Trophoblast cell (in vitro differentiated cells and primary cell): ENCODE measurements at regions not wholly inside any gene's neighbourhood (a gene's known extent, or its start where the extent isn't known, plus 50 kb on each side); places are given as distances from the start of the nearest gene placed in this dataset.
"Not testable (repeated sequence)": the region's sequence is repeated elsewhere in the genome, so short reads cannot be mapped to it uniquely, and the experiment has no call there.

ENCODE experiments used
- DNase-seq, 2 donors: peaks; one replicate each; pipeline ENCODE4 v3.0.0-alpha.2; 2016
- H2AFZ ChIP-seq: 2 replicates; pipeline ENCODE4 v1.6.1; 2013; ENCODE audit warnings: low read length, moderate library complexity, mild to moderate bottlenecking; ENCODE audit not compliant: insufficient read depth, poor library complexity
- H2AK5ac ChIP-seq: 2 replicates; pipeline ENCODE4 v1.6.1; 2013; ENCODE audit warnings: mild to moderate bottlenecking, low read length
- H2BK120ac ChIP-seq: 2 replicates; pipeline ENCODE4 v1.6.1; 2013; ENCODE audit warnings: low read length, mild to moderate bottlenecking, moderate library complexity; ENCODE audit not compliant: insufficient read depth, poor library complexity
- H2BK12ac ChIP-seq: 2 replicates; pipeline ENCODE4 v1.6.1; 2013; ENCODE audit warnings: mild to moderate bottlenecking, low read length, moderate library complexity
- H2BK5ac ChIP-seq: 2 replicates; pipeline ENCODE4 v1.6.1; 2013; ENCODE audit warnings: low read length, low read depth, moderate library complexity, mild to moderate bottlenecking; ENCODE audit not compliant: poor library complexity
- H3K14ac ChIP-seq: 2 replicates; pipeline ENCODE4 v1.6.1; 2013; ENCODE audit warnings: mild to moderate bottlenecking, low read length
- H3K18ac ChIP-seq: 2 replicates; pipeline ENCODE4 v1.6.1; 2013; ENCODE audit warnings: mild to moderate bottlenecking, low read length
- H3K23ac ChIP-seq: 2 replicates; pipeline ENCODE4 v1.6.1; 2013; ENCODE audit warnings: low read length
- H3K27ac ChIP-seq: 2 replicates; pipeline ENCODE4 v1.5.1; 2013; ENCODE audit warnings: low read depth, mild to moderate bottlenecking, inconsistent platforms, low read length, moderate library complexity
- H3K27me3 ChIP-seq: 2 replicates; pipeline ENCODE4 v1.6.1; 2013; ENCODE audit warnings: inconsistent platforms, mild to moderate bottlenecking, low read length, moderate library complexity; ENCODE audit not compliant: insufficient read depth
- H3K36me3 ChIP-seq, 2 experiments: 1 replicate in 1 of 2; 2 replicates in 1 of 2; pipeline ENCODE4 v1.6.1; 2013; ENCODE audit warnings: low read length in 2 of 2, mild to moderate bottlenecking in 2 of 2, moderate library complexity in 1 of 2; ENCODE audit not compliant: insufficient read depth in 2 of 2, control insufficient read depth in 1 of 2
- H3K4ac ChIP-seq: 2 replicates; pipeline ENCODE4 v1.6.1; 2013; ENCODE audit warnings: low read depth, mild to moderate bottlenecking, low read length, moderate library complexity
- H3K4me1 ChIP-seq, 2 experiments: 1 replicate in 1 of 2; 2 replicates in 1 of 2; pipeline ENCODE4 v1.6.1; 2013; ENCODE audit warnings: low read length in 2 of 2, mild to moderate bottlenecking in 2 of 2, moderate library complexity in 1 of 2; ENCODE audit not compliant: insufficient read depth in 2 of 2, control insufficient read depth in 1 of 2
- H3K4me2 ChIP-seq: 2 replicates; pipeline ENCODE4 v1.6.1; 2013; ENCODE audit warnings: inconsistent platforms, mild to moderate bottlenecking, low read length, moderate library complexity
- H3K4me3 ChIP-seq: 2 replicates; pipeline ENCODE4 v1.5.1; 2013; ENCODE audit warnings: mild to moderate bottlenecking, low read depth, low read length, inconsistent platforms
- H3K79me1 ChIP-seq: one replicate; pipeline ENCODE4 v1.6.1; 2013; ENCODE audit warnings: low read length
- H3K79me2 ChIP-seq: 2 replicates; pipeline ENCODE4 v1.6.1; 2013; ENCODE audit warnings: low read length, mild to moderate bottlenecking; ENCODE audit not compliant: control insufficient read depth, insufficient read depth, poor library complexity
- H3K9ac ChIP-seq: 2 replicates; pipeline ENCODE4 v1.6.1; 2013; ENCODE audit warnings: mild to moderate bottlenecking, low read length
- H3K9me3 ChIP-seq: 2 replicates; pipeline ENCODE4 v1.6.1; 2013; ENCODE audit warnings: low read depth, mild to moderate bottlenecking, control low read depth, inconsistent platforms, low read length; ENCODE audit not compliant: insufficient read depth
- H4K12ac ChIP-seq: 2 replicates; pipeline ENCODE4 v1.6.1; 2013; ENCODE audit warnings: low read depth, mild to moderate bottlenecking, low read length, moderate library complexity
- H4K8ac ChIP-seq: 2 replicates; pipeline ENCODE4 v1.6.1; 2013; ENCODE audit warnings: low read depth, mild to moderate bottlenecking, low read length, moderate library complexity
- H4K91ac ChIP-seq: one replicate; pipeline ENCODE4 v1.6.1; 2013; ENCODE audit warnings: low read depth, mild to moderate bottlenecking, low read length, moderate library complexity
- WGBS: extraction: QIAGEN DNeasy Blood & Tissue Kit; methylation state at CpG from one replicate; pipeline ENCODE4 v1.1.7; 2013; ENCODE audit warnings: missing lambda C conversion rate; ENCODE audit not compliant: insufficient read length, insufficient coverage; ENCODE audit errors: extremely low coverage; 5-methylcytosine and 5-hydroxymethylcytosine counted together

DNA sequence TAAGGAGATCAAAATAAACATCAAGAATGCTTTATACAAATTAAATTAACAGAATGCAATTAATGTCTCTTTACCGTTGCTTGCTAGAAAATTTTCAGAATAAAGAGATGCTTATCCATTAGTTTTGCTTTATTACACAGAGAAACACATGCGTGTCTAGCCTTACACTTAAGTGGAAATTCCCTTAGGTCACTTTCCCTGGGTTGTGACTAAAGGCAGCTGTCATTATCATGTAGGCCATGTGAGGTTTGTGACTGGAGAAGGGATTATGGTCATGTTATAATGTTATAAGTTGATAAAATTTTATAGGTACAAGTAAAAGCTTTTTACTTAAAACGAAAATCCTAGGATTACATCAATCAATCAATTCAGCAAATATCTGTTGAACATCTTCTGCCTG, 121.0 kb downstream of the KCNRG start:
- Histone ChIP-seq H3K4me2 (no peak overlapping the region), H3K27me3 (peaks cover 23% of the 10 kb centered on the region), H4K91ac (no peak overlapping the region), H3K23ac (no peak overlapping the region), H3K4me1 (peaks cover 4 to 6% of the 10 kb centered on the region in 2 experiments), H3K79me2 (no peaks in the 10 kb centered on the region), H4K12ac (no peak overlapping the region), H2AFZ (no peak overlapping the region), H3K18ac (no peak overlapping the region), H3K4me3 (no peak overlapping the region), H3K36me3 (no peaks in the 10 kb centered on the region), H3K79me1 (no peaks in the 10 kb centered on the region), H4K8ac (no peak overlapping the region), H3K14ac (no peak overlapping the region), H3K4ac (no peak overlapping the region), H3K27ac (no peak overlapping the region), H3K9me3 (peaks cover 2% of the 10 kb centered on the region), H2BK120ac (no peak overlapping the region), H3K9ac (no peak overlapping the region), H2BK5ac (no peak overlapping the region), H2BK12ac (no peak overlapping the region), H2AK5ac (no peak overlapping the region)
- DNase-seq, result no peak
- WGBS, result no CpG with 5 or more reads among the region's 3 CpGs

DNA sequence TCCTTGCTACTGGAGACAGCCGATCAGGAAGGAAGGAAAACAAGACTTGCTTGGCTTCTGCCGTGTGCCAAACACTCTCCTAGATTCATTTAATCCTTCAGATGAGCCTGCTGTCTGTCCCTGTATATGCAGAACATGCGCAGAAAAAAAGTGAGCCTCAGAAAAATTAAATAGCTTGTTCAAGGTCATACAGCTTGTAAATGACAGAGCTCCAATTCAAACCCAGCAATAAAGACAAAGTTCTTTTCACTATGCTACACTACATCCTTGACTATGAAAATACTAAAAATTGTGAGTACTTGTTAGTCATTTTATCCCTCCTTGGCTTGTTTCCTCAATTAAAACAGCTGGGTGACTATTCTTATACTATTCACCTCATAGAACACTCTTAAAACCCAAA, 121.4 kb downstream of the KCNRG start:
- Histone ChIP-seq H3K27me3 (peaks cover 22% of the 10 kb centered on the region), H4K12ac (no peak overlapping the region), H3K79me2 (no peaks in the 10 kb centered on the region), H2AK5ac (no peak overlapping the region), H3K23ac (no peak overlapping the region), H3K4me2 (no peak overlapping the region), H4K91ac (no peak overlapping the region), H3K79me1 (no peaks in the 10 kb centered on the region), H2BK120ac (no peak overlapping the region), H4K8ac (no peak overlapping the region), H2AFZ (no peak overlapping the region), H3K4ac (no peak overlapping the region), H3K4me1 (peaks cover 4 to 6% of the 10 kb centered on the region in 2 experiments), H3K36me3 (no peaks in the 10 kb centered on the region), H2BK12ac (no peak overlapping the region), H2BK5ac (no peak overlapping the region), H3K9ac (no peak overlapping the region), H3K9me3 (peaks cover 2% of the 10 kb centered on the region), H3K14ac (no peak overlapping the region), H3K18ac (no peak overlapping the region), H3K27ac (no peak overlapping the region), H3K4me3 (no peak overlapping the region)
- no CpG with 5 or more reads among the region's 3 CpGs for whole genome bisulfite sequencing
- no peak for DNase-seq

DNA sequence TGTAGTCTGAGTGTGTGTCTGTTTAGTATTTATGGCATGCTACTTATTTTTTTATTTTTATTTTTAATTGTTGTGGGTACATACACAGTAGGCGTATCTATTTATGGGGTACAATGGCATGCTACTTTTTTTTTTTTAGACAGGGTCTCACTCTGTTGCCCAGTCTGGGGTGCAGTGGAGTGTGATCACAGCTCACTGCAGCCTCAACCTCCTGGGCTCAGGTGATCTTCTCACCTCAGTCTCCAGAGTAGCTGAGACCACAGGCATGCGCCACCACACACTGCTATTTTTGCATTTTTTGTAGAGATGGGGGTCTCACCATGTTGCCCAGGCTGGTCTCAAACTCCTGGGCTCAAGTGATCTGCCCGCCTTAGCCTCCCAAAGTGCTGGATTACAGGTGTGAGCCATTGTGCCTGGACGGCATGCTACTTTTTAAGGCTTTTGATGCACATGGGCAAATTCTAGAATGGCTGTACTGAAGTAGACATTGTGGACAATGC, 124.2 kb downstream of the KCNRG start:
- not testable (repeated sequence) for H3K9ac ChIP-seq, H3K4me2 ChIP-seq, H3K9me3 ChIP-seq, H3K18ac ChIP-seq, H2BK12ac ChIP-seq, H3K79me2 ChIP-seq, H2BK120ac ChIP-seq, H4K8ac ChIP-seq, H3K14ac ChIP-seq, H2AFZ ChIP-seq, H3K23ac ChIP-seq, H3K4ac ChIP-seq, H3K4me1 ChIP-seq, DNase-seq, H4K12ac ChIP-seq, H3K27ac ChIP-seq, H3K27me3 ChIP-seq, H3K79me1 ChIP-seq, H2BK5ac ChIP-seq, H4K91ac ChIP-seq, H3K36me3 ChIP-seq, H3K4me3 ChIP-seq, H2AK5ac ChIP-seq
- WGBS, result no CpG with 5 or more reads among the region's 4 CpGs

DNA sequence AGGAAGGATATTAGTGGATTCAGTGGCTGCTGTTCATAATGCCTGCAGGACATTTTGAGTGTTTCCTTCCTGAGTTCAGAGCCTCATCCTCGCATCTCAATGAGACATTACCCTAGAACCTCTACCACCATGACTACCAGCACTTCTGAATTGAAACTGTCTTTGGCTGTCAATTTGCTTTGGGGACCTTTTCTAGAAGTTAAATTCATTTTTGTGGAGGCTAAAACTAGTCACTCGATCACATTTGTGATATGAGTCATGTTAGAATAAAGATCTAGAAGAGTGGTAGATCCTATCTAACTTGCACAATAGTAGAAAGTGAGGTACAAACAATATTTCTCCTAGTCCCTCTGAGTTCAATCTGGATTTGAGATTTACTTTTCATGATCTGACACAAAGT, 124.9 kb downstream of the KCNRG start:
- Histone ChIP-seq H3K27me3 (no peaks in the 10 kb centered on the region), H3K9me3 (no peaks in the 10 kb centered on the region), H3K79me1 (no peaks in the 10 kb centered on the region), H2BK12ac (no peak overlapping the region), H3K14ac (no peak overlapping the region), H3K9ac (no peak overlapping the region), H4K8ac (no peak overlapping the region), H3K18ac (no peak overlapping the region), H3K4me3 (no peak overlapping the region), H3K79me2 (no peaks in the 10 kb centered on the region), H3K23ac (no peak overlapping the region), H3K4me2 (no peak overlapping the region), H3K27ac (no peak overlapping the region), H2AK5ac (no peak overlapping the region), H2BK120ac (no peak overlapping the region), H3K4me1 (no peaks in the 10 kb centered on the region), H4K12ac (no peak overlapping the region), H3K36me3 (no peaks in the 10 kb centered on the region), H2BK5ac (no peak overlapping the region), H4K91ac (no peak overlapping the region), H3K4ac (no peak overlapping the region), H2AFZ (no peak overlapping the region)
- no CpG with 5 or more reads among the region's 2 CpGs for WGBS
- no peak for DNase-seq
